ENCODE measurements at regions not wholly inside any gene's neighbourhood (a gene's known extent, or its start where the extent isn't known, plus 50 kb on each side); places are given as distances from the start of the nearest gene placed in this dataset.

DNA sequence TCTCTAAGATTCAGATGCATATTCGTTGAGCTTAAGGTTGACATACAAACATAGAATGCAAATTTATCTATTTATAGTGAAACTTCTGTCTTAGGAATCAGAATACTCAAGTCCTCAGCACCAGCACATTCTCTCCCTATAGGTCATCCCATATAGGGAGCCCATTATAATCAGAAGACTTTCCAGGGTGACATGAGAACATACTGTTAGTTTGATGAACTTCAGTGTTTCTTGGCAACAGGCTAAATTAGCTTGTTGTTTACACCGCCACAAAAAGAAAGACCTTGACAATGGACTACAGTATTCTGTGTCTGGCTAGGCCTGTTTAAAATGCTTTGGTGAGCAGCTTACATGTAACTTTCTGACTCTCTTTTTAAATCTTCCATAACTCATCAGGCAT, 104.2 kb downstream of the TAF11L14 start:
- Histone ChIP-seq H2AK5ac (ENCODE audit: low read depth, low read length) (no peak overlapping the region), H3K4me2 (ENCODE audit: low read depth, low read length) (no peak overlapping the region), H3K36me3 (ENCODE audit: control insufficient read depth, insufficient read depth, low read length) (no peaks in the 10 kb centered on the region), H4K20me1 (ENCODE audit: insufficient read depth, low read length) (no peaks in the 10 kb centered on the region), H3K56ac (ENCODE audit: extremely low read depth, insufficient read depth, low read length) (no peak overlapping the region), H4K8ac (ENCODE audit: low read depth in 2 of 2, low read length in 2 of 2) (no peak overlapping the region), H2BK15ac (ENCODE audit: low read depth, low read length) (no peak overlapping the region), H3K18ac (ENCODE audit: low read depth, low read length) (no peak overlapping the region), H2BK5ac (ENCODE audit: low read depth, low read length, poor library complexity, severe bottlenecking) (no peak overlapping the region), H3K4me1 (ENCODE audit: control insufficient read depth, insufficient read depth, low read length) (no peaks in the 10 kb centered on the region), H2BK120ac (ENCODE audit: low read depth, low read length) (no peak overlapping the region), H3K9me1 (ENCODE audit: insufficient read depth, low read length) (no peaks in the 10 kb centered on the region), H2AFZ (replicated peaks; ENCODE audit: low read length, poor library complexity) (no peak overlapping the region), H3K9me3 (ENCODE audit: control insufficient read depth, insufficient read depth, low read length) (no peaks in the 10 kb centered on the region), H4K5ac (ENCODE audit: low read depth, low read length) (no peak overlapping the region), H3K23ac (ENCODE audit: low read depth, low read length) (no peak overlapping the region), H3K14ac (replicated peaks; ENCODE audit: low read depth, low read length) (no peak overlapping the region), H3K9ac (ENCODE audit: low read depth, low read length) (no peak overlapping the region), H2AK9ac (replicated peaks; ENCODE audit: low read depth, low read length, poor library complexity) (no peak overlapping the region), H3K4ac (ENCODE audit: low read depth, low read length) (no peak overlapping the region), H3K79me1 (ENCODE audit: low read depth in 1 of 2, low read length in 2 of 2) (no peaks in the 10 kb centered on the region), H4K91ac (ENCODE audit: insufficient read depth, low read depth, low read length) (no peak overlapping the region), H2BK20ac (ENCODE audit: low read depth, low read length) (no peak overlapping the region), H3K4me3 (ENCODE audit: insufficient read depth, low read depth, low read length) (no peak overlapping the region), H3K27ac (ENCODE audit: insufficient read depth, low read length) (no peak overlapping the region), H3K27me3 (ENCODE audit: control insufficient read depth, insufficient read depth, low read length) (no peaks in the 10 kb centered on the region)
- ChIA-PET CTCF (interaction anchor here (1.0 kb wide), 1 partner anchor 522 kb away, joined by 3 read pairs; no protein-coding TSS in a partner anchor), POLR2A (ENCODE audit: unreplicated experiment) (no interaction called here)
- WGBS, 2 experiments (ENCODE audit: extremely low coverage in 2 of 2, insufficient read length in 1 of 2) = no CpG with 5 or more reads among the region's 2 CpGs
- DNase-seq (no peak), ATAC-seq (ENCODE audit: low read depth) (no peak)
- no peak for TF ChIP-seq POLR2A (IDR thresholded peaks at IDR 0.05; ENCODE audit: low read depth, low read length)
- no peak for TF ChIP-seq MAFK (IDR thresholded peaks at IDR 0.05; ENCODE audit: low read depth, low read length)
- TF ChIP-seq MXI1 (IDR thresholded peaks at IDR 0.05; ENCODE audit: borderline replicate concordance, low read depth, low read length) = no peak
- TF ChIP-seq, protein P1, sequence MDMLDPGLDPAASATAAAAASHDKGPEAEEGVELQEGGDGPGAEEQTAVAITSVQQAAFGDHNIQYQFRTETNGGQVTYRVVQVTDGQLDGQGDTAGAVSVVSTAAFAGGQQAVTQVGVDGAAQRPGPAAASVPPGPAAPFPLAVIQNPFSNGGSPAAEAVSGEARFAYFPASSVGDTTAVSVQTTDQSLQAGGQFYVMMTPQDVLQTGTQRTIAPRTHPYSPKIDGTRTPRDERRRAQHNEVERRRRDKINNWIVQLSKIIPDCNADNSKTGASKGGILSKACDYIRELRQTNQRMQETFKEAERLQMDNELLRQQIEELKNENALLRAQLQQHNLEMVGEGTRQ (IDR thresholded peaks at IDR 0.05; ENCODE audit: low read depth, low read length) = no peak
- no peak for TF ChIP-seq BHLHE40 (IDR thresholded peaks at IDR 0.05; ENCODE audit: low read depth, low read length)
- TF ChIP-seq CEBPB (IDR thresholded peaks at IDR 0.05; ENCODE audit: low read depth, low read length) = no peak
- TF ChIP-seq, protein P2, sequence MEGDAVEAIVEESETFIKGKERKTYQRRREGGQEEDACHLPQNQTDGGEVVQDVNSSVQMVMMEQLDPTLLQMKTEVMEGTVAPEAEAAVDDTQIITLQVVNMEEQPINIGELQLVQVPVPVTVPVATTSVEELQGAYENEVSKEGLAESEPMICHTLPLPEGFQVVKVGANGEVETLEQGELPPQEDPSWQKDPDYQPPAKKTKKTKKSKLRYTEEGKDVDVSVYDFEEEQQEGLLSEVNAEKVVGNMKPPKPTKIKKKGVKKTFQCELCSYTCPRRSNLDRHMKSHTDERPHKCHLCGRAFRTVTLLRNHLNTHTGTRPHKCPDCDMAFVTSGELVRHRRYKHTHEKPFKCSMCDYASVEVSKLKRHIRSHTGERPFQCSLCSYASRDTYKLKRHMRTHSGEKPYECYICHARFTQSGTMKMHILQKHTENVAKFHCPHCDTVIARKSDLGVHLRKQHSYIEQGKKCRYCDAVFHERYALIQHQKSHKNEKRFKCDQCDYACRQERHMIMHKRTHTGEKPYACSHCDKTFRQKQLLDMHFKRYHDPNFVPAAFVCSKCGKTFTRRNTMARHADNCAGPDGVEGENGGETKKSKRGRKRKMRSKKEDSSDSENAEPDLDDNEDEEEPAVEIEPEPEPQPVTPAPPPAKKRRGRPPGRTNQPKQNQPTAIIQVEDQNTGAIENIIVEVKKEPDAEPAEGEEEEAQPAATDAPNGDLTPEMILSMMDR (conservative IDR thresholded peaks at IDR 0.05; ENCODE audit: low read depth, low read length) = no peak
- TF ChIP-seq, protein P3, sequence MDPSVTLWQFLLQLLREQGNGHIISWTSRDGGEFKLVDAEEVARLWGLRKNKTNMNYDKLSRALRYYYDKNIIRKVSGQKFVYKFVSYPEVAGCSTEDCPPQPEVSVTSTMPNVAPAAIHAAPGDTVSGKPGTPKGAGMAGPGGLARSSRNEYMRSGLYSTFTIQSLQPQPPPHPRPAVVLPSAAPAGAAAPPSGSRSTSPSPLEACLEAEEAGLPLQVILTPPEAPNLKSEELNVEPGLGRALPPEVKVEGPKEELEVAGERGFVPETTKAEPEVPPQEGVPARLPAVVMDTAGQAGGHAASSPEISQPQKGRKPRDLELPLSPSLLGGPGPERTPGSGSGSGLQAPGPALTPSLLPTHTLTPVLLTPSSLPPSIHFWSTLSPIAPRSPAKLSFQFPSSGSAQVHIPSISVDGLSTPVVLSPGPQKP (IDR thresholded peaks at IDR 0.05; ENCODE audit: borderline replicate concordance, low read depth, low read length) = no peak
- TF ChIP-seq RFX5 (IDR thresholded peaks at IDR 0.05; ENCODE audit: low read depth, low read length) = no peak
- TF ChIP-seq MAZ (IDR thresholded peaks at IDR 0.05; ENCODE audit: borderline replicate concordance, low read depth, low read length) = no peak
- TF ChIP-seq NFE2L2 (IDR thresholded peaks at IDR 0.05; ENCODE audit: low read depth, low read length) = no peak
- no peak for TF ChIP-seq RCOR1 (IDR thresholded peaks at IDR 0.05; ENCODE audit: insufficient replicate concordance, low read length)
- TF ChIP-seq FOS (IDR thresholded peaks at IDR 0.05; ENCODE audit: low read depth, low read length) = no peak
- no peak for TF ChIP-seq SMC3 (IDR thresholded peaks at IDR 0.05; ENCODE audit: low read depth, low read length)
- TF ChIP-seq RAD21 (IDR thresholded peaks at IDR 0.05; ENCODE audit: low read length) = no peak
- no peak for TF ChIP-seq CHD1 (IDR thresholded peaks at IDR 0.05; ENCODE audit: low read depth, low read length)
- in situ Hi-C loops (cut with MboI; ENCODE audit: low sequenced_read_pairs) = no loop called here
- dilution Hi-C loops (cut with HindIII; ENCODE audit: low sequenced_read_pairs, unreplicated experiment) = no loop called here
- no TSS peak for BruUV-seq (replicated peaks)
- intact Hi-C loops (cut with micrococcal nuclease) = no loop called here

Measured in IMR-90 (cell line).